GM20431 (cell line): ENCODE measurements at regions not wholly inside any gene's neighbourhood (a gene's known extent, or its start where the extent isn't known, plus 50 kb on each side); places are given as distances from the start of the nearest gene placed in this dataset.
"Not testable (repeated sequence)": the region's sequence is repeated elsewhere in the genome, so short reads cannot be mapped to it uniquely, and the experiment has no call there.

Source experiments
- in situ Hi-C: fragments of 300-500 bp; cut with MseI, MboI; formaldehyde crosslinking; loops from one replicate; pipeline ENCODE4 v1.15.0; 2020; ENCODE audit warnings: low sequenced_read_pairs; ENCODE audit not compliant: unreplicated experiment

- in situ Hi-C loops: loop anchor here (25.0 kb wide), 3 partner anchors 221 to 546 kb away; no protein-coding TSS in a partner anchor
Measured at GRCh38 chrX:13482746-13483541, 86.5 kb upstream of the EGFL6 start.

GRCh38 chrX:13480780-13481179, 88.6 kb upstream of the EGFL6 start:
- in situ Hi-C loops: loop anchor here (25.0 kb wide), 3 partner anchors 218 to 543 kb away; no protein-coding TSS in a partner anchor

GRCh38 chrX:13479452-13479813, 90.0 kb upstream of the EGFL6 start:
- in situ Hi-C loops: loop anchor here (25.0 kb wide), 3 partner anchors 217 to 542 kb away; no protein-coding TSS in a partner anchor

- in situ Hi-C loops: loop anchor here (25.0 kb wide), 3 partner anchors 217 to 542 kb away; no protein-coding TSS in a partner anchor
Measured at GRCh38 chrX:13478740-13479451, 90.5 kb upstream of the EGFL6 start.

GRCh38 chrX:13476384-13476783, 93.0 kb upstream of the EGFL6 start:
- in situ Hi-C loops: loop anchor here (25.0 kb wide), 3 partner anchors 214 to 539 kb away; no protein-coding TSS in a partner anchor

- in situ Hi-C loops: no loop called here
Measured at GRCh38 chrX:13474164-13474516, 95.3 kb upstream of the EGFL6 start.

GRCh38 chrX:13473442-13474163, 95.8 kb upstream of the EGFL6 start:
- in situ Hi-C loops: no loop called here

- in situ Hi-C loops: no loop called here
Measured at GRCh38 chrX:13472975-13473374, 96.4 kb upstream of the EGFL6 start.

GRCh38 chrX:13471269-13471668, 98.1 kb upstream of the EGFL6 start:
- in situ Hi-C loops: no loop called here

- in situ Hi-C loops: no loop called here
Measured at GRCh38 chrX:13470685-13470977, 98.8 kb upstream of the EGFL6 start.

GRCh38 chrX:13469963-13470684, 99.3 kb upstream of the EGFL6 start:
- in situ Hi-C loops: no loop called here

GRCh38 chrX:13468096-13468495, 101.3 kb upstream of the EGFL6 start:
- in situ Hi-C loops: no loop called here

- in situ Hi-C loops: no loop called here
Measured at GRCh38 chrX:13467243-13467642, 102.2 kb upstream of the EGFL6 start.

- in situ Hi-C loops: no loop called here
Measured at GRCh38 chrX:13464599-13465275, 104.7 kb upstream of the EGFL6 start.

- in situ Hi-C loops: no loop called here
Measured at GRCh38 chrX:13463608-13464007, 105.8 kb upstream of the EGFL6 start.

- in situ Hi-C loops: no loop called here
Measured at GRCh38 chrX:13452283-13452682, 117.1 kb upstream of the EGFL6 start.

- in situ Hi-C loops: no loop called here
Measured at GRCh38 chrX:13449441-13449840, 120.0 kb upstream of the EGFL6 start.

GRCh38 chrX:13448941-13449340, 120.5 kb upstream of the EGFL6 start:
- in situ Hi-C loops: no loop called here

- in situ Hi-C loops: not testable (repeated sequence)
Measured at GRCh38 chrX:13441608-13442007, 121.8 kb upstream of the ATXN3L start.

- in situ Hi-C loops: no loop called here
Measured at GRCh38 chrX:13440176-13440575, 120.3 kb upstream of the ATXN3L start.
